ENCODE measurements at regions not wholly inside any gene's neighbourhood (a gene's known extent, or its start where the extent isn't known, plus 50 kb on each side); places are given as distances from the start of the nearest gene placed in this dataset.

- Histone ChIP-seq H3K79me2 (ENCODE audit: insufficient read depth, low read length) (no peaks in the 10 kb centered on the region), H3K9me2 (replicated peaks; ENCODE audit: low read depth, low read length) (no peaks in the 10 kb centered on the region), H3K9ac (ENCODE audit: low read depth, low read length, poor library complexity, severe bottlenecking) (no peak overlapping the region), H3K4me3 (ENCODE audit: low read length, poor library complexity, severe bottlenecking) (no peak overlapping the region), H3K9me3 (ENCODE audit: insufficient read depth, low read depth, low read length) (peaks cover 7% of the 10 kb centered on the region; the same call in 1 of the 2 replicates), H3K27me3 (ENCODE audit: insufficient read depth, low read length, poor library complexity, severe bottlenecking) (peaks cover 3% of the 10 kb centered on the region), H3K4me1 (ENCODE audit: insufficient read depth, low read length, poor library complexity, severe bottlenecking) (no peaks in the 10 kb centered on the region), H3F3A (ENCODE audit: low read depth) (no peaks in the 10 kb centered on the region), H3K4me2 (ENCODE audit: low read depth, low read length, poor library complexity, severe bottlenecking) (no peak overlapping the region), H2AFZ (ENCODE audit: low read length) (no peak overlapping the region), H4K20me1 (ENCODE audit: insufficient read depth, low read length, poor library complexity, severe bottlenecking) (no peaks in the 10 kb centered on the region), H3K36me3 (ENCODE audit: insufficient read depth, low read length) (no peaks in the 10 kb centered on the region)
- no peak for TF ChIP-seq EZH2phosphoT487 (IDR thresholded peaks at IDR 0.05; ENCODE audit: borderline replicate concordance)
These were observed 119.3 kb upstream of the SLC7A14 start for GRCh38 chr3:170705131-170705530.

- Histone ChIP-seq H3K36me3 (ENCODE audit: insufficient read depth, low read length) (no peaks in the 10 kb centered on the region), H4K20me1 (ENCODE audit: insufficient read depth, low read length, poor library complexity, severe bottlenecking) (no peaks in the 10 kb centered on the region), H3K4me3 (ENCODE audit: low read length, poor library complexity, severe bottlenecking) (no peak overlapping the region), H3F3A (ENCODE audit: low read depth) (no peaks in the 10 kb centered on the region), H3K79me2 (ENCODE audit: insufficient read depth, low read length) (no peaks in the 10 kb centered on the region), H3K9me3 (ENCODE audit: insufficient read depth, low read depth, low read length) (no peaks in the 10 kb centered on the region), H3K27me3 (ENCODE audit: insufficient read depth, low read length, poor library complexity, severe bottlenecking) (no peaks in the 10 kb centered on the region), H3K4me2 (ENCODE audit: low read depth, low read length, poor library complexity, severe bottlenecking) (no peak overlapping the region), H3K9ac (ENCODE audit: low read depth, low read length, poor library complexity, severe bottlenecking) (no peak overlapping the region), H2AFZ (ENCODE audit: low read length) (no peak overlapping the region), H3K9me2 (replicated peaks; ENCODE audit: low read depth, low read length) (no peaks in the 10 kb centered on the region), H3K4me1 (ENCODE audit: insufficient read depth, low read length, poor library complexity, severe bottlenecking) (no peaks in the 10 kb centered on the region)
- no peak for TF ChIP-seq EZH2phosphoT487 (IDR thresholded peaks at IDR 0.05; ENCODE audit: borderline replicate concordance)
- TF ChIP-seq CTCF (conservative IDR thresholded peaks at IDR 0.05; ENCODE audit: low read length) = no peak
These were observed 117.3 kb upstream of the SLC7A14 start for GRCh38 chr3:170703121-170703588.

- H3K9me3 ChIP-seq (ENCODE audit: insufficient read depth, low read depth, low read length) = no peaks in the 10 kb centered on the region
- H3K4me3 ChIP-seq (ENCODE audit: low read length, poor library complexity, severe bottlenecking) = no peak overlapping the region
- no peak overlapping the region for H2AFZ ChIP-seq (ENCODE audit: low read length)
- H3K9me2 ChIP-seq (replicated peaks; ENCODE audit: low read depth, low read length) = no peaks in the 10 kb centered on the region
- no peak overlapping the region for H3K9ac ChIP-seq (ENCODE audit: low read depth, low read length, poor library complexity, severe bottlenecking)
- no peaks in the 10 kb centered on the region for H3K79me2 ChIP-seq (ENCODE audit: insufficient read depth, low read length)
- H3K27me3 ChIP-seq (ENCODE audit: insufficient read depth, low read length, poor library complexity, severe bottlenecking) = no peaks in the 10 kb centered on the region
- H3F3A ChIP-seq (ENCODE audit: low read depth) = no peaks in the 10 kb centered on the region
- H3K36me3 ChIP-seq (ENCODE audit: insufficient read depth, low read length) = no peaks in the 10 kb centered on the region
- H3K4me1 ChIP-seq (ENCODE audit: insufficient read depth, low read length, poor library complexity, severe bottlenecking) = no peaks in the 10 kb centered on the region
- TF ChIP-seq EZH2phosphoT487 (IDR thresholded peaks at IDR 0.05; ENCODE audit: borderline replicate concordance) (no peak), CTCF (conservative IDR thresholded peaks at IDR 0.05; ENCODE audit: low read length) (no peak)
- H4K20me1 ChIP-seq (ENCODE audit: insufficient read depth, low read length, poor library complexity, severe bottlenecking) = no peaks in the 10 kb centered on the region
- no peak overlapping the region for H3K4me2 ChIP-seq (ENCODE audit: low read depth, low read length, poor library complexity, severe bottlenecking)
These were observed 116.1 kb upstream of the SLC7A14 start for GRCh38 chr3:170701696-170702678.
